B cell (primary cell): ENCODE measurements at regions not wholly inside any gene's neighbourhood (a gene's known extent, or its start where the extent isn't known, plus 50 kb on each side); places are given as distances from the start of the nearest gene placed in this dataset.

Experiments used
- ATAC-seq: fragments of 200-7000 bp; cut with Tn5 transposase; one replicate; pipeline ENCODE4 v1.10.0; 2021; ENCODE audit warnings: low read depth, mild to moderate bottlenecking, moderate number of reproducible peaks, moderate library complexity
- CTCF ChIA-PET: fragments of 350-600 bp; sonication (Branson Sonifier 250); formaldehyde crosslinking; loops from one replicate; lab custom pipeline; 2021; ENCODE audit warnings: antibody characterized with exemption, inconsistent platforms; lab: Charles Lee
- POLR2A ChIA-PET: fragments of 350-600 bp; sonication (Branson Sonifier 250); formaldehyde crosslinking; loops from one replicate; lab custom pipeline; 2021; ENCODE audit warnings: antibody characterized with exemption; lab: Charles Lee
- DNase-seq: peaks from one replicate; pipeline ENCODE4 v3.0.0; 2013
- H2AFZ ChIP-seq: 2 replicates; pipeline ENCODE4 v1.6.1; 2012; ENCODE audit warnings: mild to moderate bottlenecking, low read depth, low read length; ENCODE audit not compliant: insufficient read depth, poor library complexity, severe bottlenecking
- H3K27ac ChIP-seq, 2 donors: 1 replicate in 1 of 2; 2 replicates in 1 of 2; pipeline ENCODE4 v1.5.1; 2012 to 2013; ENCODE audit warnings: low read length in 2 of 2, mild to moderate bottlenecking in 2 of 2, moderate library complexity in 1 of 2
- H3K27me3 ChIP-seq, 4 experiments: fragments of 200-600 bp in 1 of 4; sonication (generic) in 1 of 4; replicated peaks in 1 of 4; 1 replicate in 2 of 4; 2 replicates in 2 of 4; pipeline versions ENCODE4 v1.6.1 to v1.7.0; 2013 to 2016; ENCODE audit warnings: low read length in 3 of 4, mild to moderate bottlenecking in 2 of 4, mixed read lengths in 1 of 4, moderate library complexity in 1 of 4; ENCODE audit not compliant: insufficient read depth in 4 of 4, control insufficient read depth in 3 of 4; ENCODE audit errors: control extremely low read depth in 1 of 4
- H3K36me3 ChIP-seq, 2 experiments: replicated peaks in 1 of 2; 1 replicate in 1 of 2; 2 replicates in 1 of 2; pipeline versions ENCODE4 v1.6.1 to v1.7.1; 2013; ENCODE audit warnings: low read length in 1 of 2; ENCODE audit not compliant: insufficient read depth in 2 of 2, control insufficient read depth in 1 of 2; ENCODE audit errors: control extremely low read depth in 1 of 2, extremely low read depth in 1 of 2
- H3K4me1 ChIP-seq, 2 donors: fragments of 200-600 bp in 1 of 2; sonication (generic) in 1 of 2; 1 replicate in 1 of 2; 2 replicates in 1 of 2; pipeline versions ENCODE4 v1.5.1 to v1.6.1; 2013 to 2017; ENCODE audit warnings: low read length in 2 of 2; ENCODE audit not compliant: control insufficient read depth in 2 of 2, insufficient read depth in 2 of 2
- H3K4me2 ChIP-seq: replicated peaks from 2 replicates; pipeline ENCODE3; 2012; ENCODE audit warnings: mild to moderate bottlenecking, low read depth, low read length; ENCODE audit not compliant: poor library complexity, severe bottlenecking
- H3K4me3 ChIP-seq, 5 experiments: fragments of 200-600 bp in 1 of 5; sonication (generic) in 1 of 5; 1 replicate in 3 of 5; 2 replicates in 2 of 5; pipeline versions ENCODE4 v1.5.1 to v1.7.0; 2011 to 2016; ENCODE audit warnings: low read length in 4 of 5, mild to moderate bottlenecking in 4 of 5, low read depth in 2 of 5, control low read depth in 1 of 5, moderate library complexity in 1 of 5; ENCODE audit not compliant: insufficient read depth in 1 of 5; ENCODE audit errors: control extremely low read depth in 1 of 5, extremely low read depth in 1 of 5
- H3K79me2 ChIP-seq: fragments of 200-600 bp; sonication (generic); one replicate; pipeline ENCODE4 v1.6.0; 2016; ENCODE audit warnings: low read length; ENCODE audit not compliant: control insufficient read depth, insufficient read depth
- H3K9ac ChIP-seq: fragments of 200-600 bp; sonication (generic); 2 replicates; pipeline ENCODE4 v1.6.1; 2017; ENCODE audit warnings: mild to moderate bottlenecking, low read length, moderate library complexity
- H3K9me3 ChIP-seq, 3 donors: one replicate each; pipeline versions ENCODE4 v1.6.1 to v1.7.1; 2013; ENCODE audit warnings: low read length in 2 of 3; ENCODE audit not compliant: control insufficient read depth in 2 of 3, insufficient read depth in 1 of 3; ENCODE audit errors: control extremely low read depth in 1 of 3
- H4K20me1 ChIP-seq: 2 replicates; pipeline ENCODE4 v1.6.0; 2012; ENCODE audit warnings: mild to moderate bottlenecking, low read length; ENCODE audit not compliant: insufficient read depth, control insufficient read depth, poor library complexity, severe bottlenecking
- H3K27ac Mint-ChIP-seq: one replicate; pipeline ENCODE4 v1.8.0; 2021; ENCODE audit warnings: mixed read lengths
- H3K27me3 Mint-ChIP-seq: one replicate; pipeline ENCODE4 v1.8.0; 2021; ENCODE audit warnings: mixed read lengths
- H3K4me1 Mint-ChIP-seq: one replicate; pipeline ENCODE4 v1.8.0; 2021; ENCODE audit warnings: mixed read lengths
- H3K4me3 Mint-ChIP-seq: one replicate; pipeline ENCODE4 v1.8.0; 2021; ENCODE audit warnings: mixed read lengths
- H3K9me3 Mint-ChIP-seq: one replicate; pipeline ENCODE4 v1.8.0; 2022; ENCODE audit warnings: mixed read lengths; ENCODE audit not compliant: insufficient read depth
- EZH2 ChIP-seq: IDR thresholded peaks from 2 replicates; pipeline ENCODE4 v1.6.1; 2012; ENCODE audit warnings: borderline replicate concordance, low read depth, mild to moderate bottlenecking, moderate library complexity, low read length; ENCODE audit not compliant: insufficient read depth, poor library complexity, severe bottlenecking
- WGBS: methylation state at CpG from one replicate; pipeline ENCODE4 v1.1.5; 2013; ENCODE audit warnings: missing lambda C conversion rate; ENCODE audit not compliant: insufficient coverage; 5-methylcytosine and 5-hydroxymethylcytosine counted together
- intact Hi-C: fragments of 100-400 bp; cut with micrococcal nuclease; formaldehyde crosslinking; loops from one replicate; pipeline ENCODE4 v1.10.0; 2022
- TF ChIP-seq, protein P1 (sequence below): fragments of 200-600 bp; IDR thresholded peaks from one replicate; pipeline ENCODE4 v1.8.0; 2022; ENCODE audit warnings: antibody characterized with exemption, mild to moderate bottlenecking

DNA sequence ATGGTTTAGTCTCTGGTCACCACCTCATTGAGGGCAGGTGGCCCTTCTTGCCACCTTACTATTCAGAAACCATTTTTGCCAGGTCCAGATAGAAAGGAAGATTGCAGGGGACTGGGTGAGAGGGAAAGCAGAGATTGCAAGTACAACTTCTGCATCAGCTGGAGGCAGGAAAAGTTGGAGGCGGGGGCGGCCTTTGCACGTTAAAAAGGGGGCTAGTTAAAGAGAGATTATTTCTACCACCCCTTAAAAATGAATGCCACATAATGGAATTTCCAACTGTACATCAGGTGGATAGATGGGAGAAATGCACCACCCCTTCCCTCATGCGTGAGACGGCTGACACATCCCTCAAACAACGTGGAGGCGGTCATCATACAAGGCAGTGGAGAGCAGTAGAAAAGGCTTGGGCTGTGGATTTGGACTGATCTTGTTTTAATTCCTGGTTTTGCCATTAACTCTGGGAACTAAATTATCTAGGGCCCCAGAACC, 95.4 kb upstream of the CNKSR3 start:
- Histone ChIP-seq H3K9ac (no peak overlapping the region), H3K79me2 (no peaks in the 10 kb centered on the region), H4K20me1 (no peaks in the 10 kb centered on the region), H3K27me3 (peaks cover 0 to 17% (median 0%) of the 10 kb centered on the region in 4 experiments), H3K4me3 (no peak overlapping the region), H3K4me2 (no peak overlapping the region), H3K36me3 (no peaks in the 10 kb centered on the region), H3K9me3 (peaks cover 0 to 4% (median 0%) of the 10 kb centered on the region in 3 donors), H2AFZ (no peak overlapping the region), H3K4me1 (peaks cover 7 to 12% of the 10 kb centered on the region in 2 donors), H3K27ac (no peak overlapping the region)
- intact Hi-C loops, result no loop called here
- no CpG with 5 or more reads among the region's 7 CpGs for WGBS
- DNase-seq, result no peak
- Mint-ChIP-seq H3K27ac (no peak overlapping the region), H3K27me3 (no peaks in the 10 kb centered on the region), H3K4me3 (peak overlapping the region; percentile 44), H3K9me3 (no peaks in the 10 kb centered on the region), H3K4me1 (peaks cover 28% of the 10 kb centered on the region)
- TF ChIP-seq, protein P1, sequence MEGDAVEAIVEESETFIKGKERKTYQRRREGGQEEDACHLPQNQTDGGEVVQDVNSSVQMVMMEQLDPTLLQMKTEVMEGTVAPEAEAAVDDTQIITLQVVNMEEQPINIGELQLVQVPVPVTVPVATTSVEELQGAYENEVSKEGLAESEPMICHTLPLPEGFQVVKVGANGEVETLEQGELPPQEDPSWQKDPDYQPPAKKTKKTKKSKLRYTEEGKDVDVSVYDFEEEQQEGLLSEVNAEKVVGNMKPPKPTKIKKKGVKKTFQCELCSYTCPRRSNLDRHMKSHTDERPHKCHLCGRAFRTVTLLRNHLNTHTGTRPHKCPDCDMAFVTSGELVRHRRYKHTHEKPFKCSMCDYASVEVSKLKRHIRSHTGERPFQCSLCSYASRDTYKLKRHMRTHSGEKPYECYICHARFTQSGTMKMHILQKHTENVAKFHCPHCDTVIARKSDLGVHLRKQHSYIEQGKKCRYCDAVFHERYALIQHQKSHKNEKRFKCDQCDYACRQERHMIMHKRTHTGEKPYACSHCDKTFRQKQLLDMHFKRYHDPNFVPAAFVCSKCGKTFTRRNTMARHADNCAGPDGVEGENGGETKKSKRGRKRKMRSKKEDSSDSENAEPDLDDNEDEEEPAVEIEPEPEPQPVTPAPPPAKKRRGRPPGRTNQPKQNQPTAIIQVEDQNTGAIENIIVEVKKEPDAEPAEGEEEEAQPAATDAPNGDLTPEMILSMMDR, result no peak
- no peak for TF ChIP-seq EZH2
- ChIA-PET CTCF (interaction anchor here (0.7 kb wide), 1 partner anchor 70 kb away, joined by 3 read pairs; no protein-coding TSS in a partner anchor), POLR2A (no interaction called here)
- no peak for ATAC-seq

DNA sequence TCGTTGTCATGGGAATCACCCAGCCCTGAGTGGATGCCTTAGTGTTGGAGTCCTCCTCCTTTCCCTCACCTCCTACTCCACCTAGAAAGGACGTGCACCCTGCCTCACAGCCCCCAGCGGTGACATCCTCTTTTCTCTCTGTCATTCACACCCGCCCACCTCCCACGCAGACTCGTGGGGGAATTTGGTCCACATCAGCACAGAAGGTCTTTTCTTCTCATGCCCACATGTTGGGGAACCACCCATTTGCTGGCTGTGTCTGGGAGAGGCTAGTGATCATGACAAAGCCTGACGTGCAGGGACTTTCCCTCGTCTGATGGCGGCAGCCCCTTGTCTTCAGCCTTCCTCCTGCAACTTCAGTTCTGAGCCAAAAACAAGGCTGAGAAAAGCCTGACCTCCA, 96.0 kb upstream of the CNKSR3 start:
- H3K9me3 Mint-ChIP-seq, result no peaks in the 10 kb centered on the region
- intact Hi-C loops, result no loop called here
- peaks cover 7 to 12% of the 10 kb centered on the region in 2 donors for H3K4me1 ChIP-seq
- no peaks in the 10 kb centered on the region for H3K36me3 ChIP-seq
- no peaks in the 10 kb centered on the region for H3K27me3 Mint-ChIP-seq
- POLR2A ChIA-PET, result no interaction called here
- no peaks in the 10 kb centered on the region for H4K20me1 ChIP-seq
- WGBS, result 34% methylated on average over 2 of the region's 9 CpGs
- TF ChIP-seq, protein P1, result no peak
- no peak for TF ChIP-seq EZH2
- H3K4me3 Mint-ChIP-seq, result peak overlapping the region; percentile 44
- peak overlapping the region; percentile 78 for H3K27ac Mint-ChIP-seq
- peak overlapping the region; percentile 27 for H2AFZ ChIP-seq
- H3K9ac ChIP-seq, result no peak overlapping the region
- no peak overlapping the region for H3K4me3 ChIP-seq
- H3K4me1 Mint-ChIP-seq, result peaks cover 28% of the 10 kb centered on the region
- H3K4me2 ChIP-seq, result peak overlapping the region; percentile 27
- DNase-seq, result peak; percentile 65
- H3K79me2 ChIP-seq, result no peaks in the 10 kb centered on the region
- peaks cover 0 to 17% (median 0%) of the 10 kb centered on the region in 4 experiments for H3K27me3 ChIP-seq
- CTCF ChIA-PET, result no interaction called here
- peaks cover 0 to 4% (median 0%) of the 10 kb centered on the region in 3 donors for H3K9me3 ChIP-seq
- no peak overlapping the region for H3K27ac ChIP-seq
- ATAC-seq, result peak; percentile 89
